Epithelial cell of proximal tubule (primary cell): ENCODE measurements at regions not wholly inside any gene's neighbourhood (a gene's known extent, or its start where the extent isn't known, plus 50 kb on each side); places are given as distances from the start of the nearest gene placed in this dataset.

ENCODE experiments used
- DNase-seq: peaks from one replicate; pipeline ENCODE4 v3.0.0-alpha.2; 2011; ENCODE audit warnings: low read depth
- H3K4me3 ChIP-seq: 2 replicates; pipeline ENCODE4 v1.5.1; 2011; ENCODE audit warnings: low read depth, mild to moderate bottlenecking, low read length
- TF ChIP-seq, protein P1 (sequence below): conservative IDR thresholded peaks from 2 replicates; pipeline ENCODE4 v1.5.1; 2012; ENCODE audit warnings: low read depth, mild to moderate bottlenecking, low read length

DNA sequence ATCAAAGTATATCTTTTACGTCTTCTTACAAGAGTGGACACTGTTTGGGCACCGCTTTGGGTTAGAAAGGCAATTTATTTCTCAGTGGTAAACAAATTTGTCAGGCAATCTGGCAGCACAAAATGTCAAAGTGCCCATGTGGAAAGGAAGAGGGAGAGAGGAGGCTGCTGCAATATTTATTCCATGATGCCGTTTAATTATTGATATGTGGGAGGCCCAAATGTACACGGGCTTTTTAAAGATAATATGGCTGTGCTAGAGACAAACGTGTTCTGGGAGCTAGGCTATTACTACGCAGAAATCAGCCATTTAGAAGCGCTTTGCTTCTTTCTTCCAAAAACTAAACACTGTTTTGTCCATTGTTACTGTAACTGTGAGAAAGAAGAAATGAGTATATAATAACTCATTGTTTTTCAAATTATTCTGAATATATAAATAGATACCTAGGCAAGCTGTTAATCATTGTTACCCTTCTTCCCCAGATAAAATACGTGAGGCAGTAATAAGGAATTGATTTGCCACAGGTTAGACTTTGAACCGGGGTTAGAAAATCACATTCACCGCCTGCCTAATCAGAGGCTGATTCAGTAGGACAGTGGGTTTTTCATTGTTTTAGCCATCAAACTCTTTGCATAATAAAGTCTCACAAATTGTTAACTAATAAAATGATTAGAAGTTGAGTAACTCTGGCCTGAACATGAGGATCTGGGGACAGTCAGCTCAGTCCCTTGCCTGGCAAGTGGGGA lies 116.5 kb upstream of the FRMD4A start:
- no peak overlapping the region for H3K4me3 ChIP-seq
- TF ChIP-seq, protein P1, sequence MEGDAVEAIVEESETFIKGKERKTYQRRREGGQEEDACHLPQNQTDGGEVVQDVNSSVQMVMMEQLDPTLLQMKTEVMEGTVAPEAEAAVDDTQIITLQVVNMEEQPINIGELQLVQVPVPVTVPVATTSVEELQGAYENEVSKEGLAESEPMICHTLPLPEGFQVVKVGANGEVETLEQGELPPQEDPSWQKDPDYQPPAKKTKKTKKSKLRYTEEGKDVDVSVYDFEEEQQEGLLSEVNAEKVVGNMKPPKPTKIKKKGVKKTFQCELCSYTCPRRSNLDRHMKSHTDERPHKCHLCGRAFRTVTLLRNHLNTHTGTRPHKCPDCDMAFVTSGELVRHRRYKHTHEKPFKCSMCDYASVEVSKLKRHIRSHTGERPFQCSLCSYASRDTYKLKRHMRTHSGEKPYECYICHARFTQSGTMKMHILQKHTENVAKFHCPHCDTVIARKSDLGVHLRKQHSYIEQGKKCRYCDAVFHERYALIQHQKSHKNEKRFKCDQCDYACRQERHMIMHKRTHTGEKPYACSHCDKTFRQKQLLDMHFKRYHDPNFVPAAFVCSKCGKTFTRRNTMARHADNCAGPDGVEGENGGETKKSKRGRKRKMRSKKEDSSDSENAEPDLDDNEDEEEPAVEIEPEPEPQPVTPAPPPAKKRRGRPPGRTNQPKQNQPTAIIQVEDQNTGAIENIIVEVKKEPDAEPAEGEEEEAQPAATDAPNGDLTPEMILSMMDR, result no peak
- no peak for DNase-seq

DNA sequence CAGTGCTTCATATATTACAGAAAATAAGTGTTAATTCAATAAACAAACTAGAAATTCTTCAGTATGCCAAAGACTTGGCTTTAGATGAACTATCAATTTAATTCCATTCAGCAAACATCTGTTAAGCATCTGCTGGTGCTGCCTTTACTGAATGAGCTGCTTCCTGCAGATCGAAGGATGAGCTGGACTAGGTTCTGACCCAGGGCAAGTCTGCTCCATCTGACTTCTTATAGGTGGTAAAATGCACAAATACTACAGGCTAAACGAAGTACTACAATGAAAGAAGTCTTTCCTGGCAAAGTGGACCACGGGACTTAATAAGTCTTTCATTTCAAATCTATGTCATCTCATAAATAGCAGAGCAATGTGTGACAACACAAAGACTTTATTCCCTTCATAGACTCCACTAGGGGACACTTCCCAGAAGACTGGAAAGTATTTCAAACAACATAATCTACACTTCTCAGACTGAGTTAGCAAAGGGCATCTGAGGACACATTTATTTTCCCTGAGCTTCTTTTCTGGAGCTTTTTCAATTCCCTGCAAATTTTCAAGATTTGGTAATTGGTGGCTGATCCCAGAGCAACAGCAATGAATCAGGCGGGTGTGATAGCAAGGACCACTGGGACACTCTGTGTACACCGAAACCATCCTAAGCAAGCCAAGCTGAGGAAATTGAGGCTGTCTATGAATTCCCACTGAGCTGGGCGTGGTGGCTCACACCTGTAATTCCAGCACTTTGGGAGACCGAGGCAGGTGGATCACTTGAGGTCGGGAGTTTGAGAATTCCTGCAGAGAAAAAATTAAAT lies 108.9 kb upstream of the FRMD4A start:
- H3K4me3 ChIP-seq, result no peak overlapping the region
- TF ChIP-seq, protein P1, result no peak
- no peak for DNase-seq

DNA sequence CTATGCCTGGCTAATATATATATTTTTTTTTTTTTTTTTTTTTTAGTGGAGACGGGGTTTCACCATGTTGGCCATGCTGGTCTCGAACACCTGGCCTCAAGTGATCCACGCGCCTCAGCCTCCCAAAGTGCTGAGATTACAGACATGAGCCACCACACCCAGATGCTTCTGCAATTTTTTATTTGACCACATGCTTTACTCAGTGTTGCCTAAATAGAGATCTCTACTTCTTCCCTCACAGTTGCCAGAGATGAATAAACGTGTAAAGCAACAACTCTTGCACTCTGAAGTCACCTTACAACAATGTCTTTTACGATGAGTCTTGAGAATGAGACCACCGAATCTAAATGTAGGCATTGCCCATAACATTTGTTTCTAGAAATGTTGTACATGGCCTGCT lies 107.9 kb upstream of the FRMD4A start:
- TF ChIP-seq, protein P1, result no peak
- no peak for DNase-seq
- no peak overlapping the region for H3K4me3 ChIP-seq

DNA sequence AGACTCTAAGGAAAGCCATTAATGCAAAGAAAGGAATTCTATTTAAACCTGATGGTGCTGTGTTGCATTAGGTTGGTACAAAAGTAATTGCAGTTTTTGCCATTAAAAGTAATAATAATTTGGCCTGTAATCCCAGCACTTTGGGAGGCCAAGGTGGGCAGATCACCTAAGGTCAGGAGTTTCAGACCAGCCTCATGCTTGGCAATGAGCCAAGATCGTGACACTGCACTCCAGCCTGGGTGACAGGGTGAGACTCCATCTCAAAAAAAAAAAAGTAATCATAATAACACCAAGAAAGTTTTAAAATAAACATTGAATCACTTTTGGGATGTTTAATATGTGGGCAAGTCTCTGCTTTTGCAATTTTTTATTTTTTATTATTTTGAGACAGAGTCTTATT lies 107.3 kb upstream of the FRMD4A start:
- DNase-seq, result no peak
- TF ChIP-seq, protein P1, result no peak
- H3K4me3 ChIP-seq, result no peak overlapping the region

DNA sequence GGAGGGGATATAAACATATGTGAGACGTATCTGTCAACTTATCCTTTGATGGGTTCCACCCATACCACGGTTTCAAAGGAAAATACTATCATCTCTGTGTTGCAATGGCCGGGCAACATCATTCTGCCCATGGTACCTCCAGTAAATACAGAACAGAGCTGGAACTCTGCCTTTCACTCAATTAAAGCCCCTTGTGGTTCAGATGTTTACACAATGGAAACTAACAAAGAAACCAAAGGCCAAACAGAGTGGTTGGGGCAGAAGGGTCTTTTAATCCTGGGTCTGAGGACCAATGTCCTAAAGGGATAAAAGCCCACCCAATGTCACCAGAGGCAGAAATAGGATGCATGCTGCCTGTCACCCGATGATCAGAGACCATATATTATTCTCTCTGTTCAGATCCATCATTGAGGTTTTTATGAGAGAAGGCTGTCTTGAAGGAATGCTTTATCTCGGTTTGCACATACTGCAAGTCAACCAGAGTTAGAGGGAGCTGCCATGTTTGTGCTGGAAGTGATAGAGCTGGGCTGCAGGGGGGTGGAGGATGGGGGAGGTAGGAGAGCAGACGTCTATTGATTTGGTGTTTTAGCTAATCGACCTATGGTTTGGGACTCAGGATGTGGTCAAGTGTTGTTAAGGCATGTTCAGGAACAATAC lies 105.4 kb upstream of the FRMD4A start:
- no peak for DNase-seq
- TF ChIP-seq, protein P1, result no peak
- H3K4me3 ChIP-seq, result no peak overlapping the region

DNA sequence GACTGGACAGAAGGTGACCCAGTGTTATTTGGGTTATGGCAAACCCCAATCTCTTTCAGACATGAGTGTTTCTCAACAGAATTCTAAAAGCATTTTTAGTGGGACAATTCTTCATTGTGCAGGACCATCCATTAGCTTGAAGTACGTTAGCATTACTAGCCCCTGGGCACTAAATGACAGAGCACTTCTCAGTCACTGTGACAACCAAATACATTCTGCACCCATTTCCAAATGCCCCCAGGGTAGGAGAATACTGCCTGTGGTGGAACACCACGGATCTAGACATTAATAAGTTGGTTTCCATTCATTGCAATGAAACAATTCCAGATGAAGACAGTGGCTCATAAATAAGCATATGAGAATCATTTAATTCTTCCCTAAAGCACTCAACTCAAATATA lies 102.4 kb upstream of the FRMD4A start:
- no peak overlapping the region for H3K4me3 ChIP-seq
- TF ChIP-seq, protein P1, result no peak
- no peak for DNase-seq
